ENCODE measurements at regions not wholly inside any gene's neighbourhood (a gene's known extent, or its start where the extent isn't known, plus 50 kb on each side); places are given as distances from the start of the nearest gene placed in this dataset.

GRCh38 chr14:30131581-30132097 lies 204.0 kb upstream of the PRKD1 start:
- TF ChIP-seq CTCF (IDR thresholded peaks at IDR 0.05), result no peak
- TF ChIP-seq POLR2A (IDR thresholded peaks at IDR 0.05), result no peak
- no peak for TF ChIP-seq EP300 (IDR thresholded peaks at IDR 0.05)

Data from ovary (tissue), 3 donors.